SK-N-SH (cell line): ENCODE measurements at regions not wholly inside any gene's neighbourhood (a gene's known extent, or its start where the extent isn't known, plus 50 kb on each side); places are given as distances from the start of the nearest gene placed in this dataset.

Source experiments
- CTCF ChIA-PET: fragments of 300-600, 350-600 bp; formaldehyde crosslinking; extraction: SDS; loops from one replicate; lab custom pipeline; 2021; lab: Yijun Ruan, JAX
- POLR2A ChIA-PET: fragments of 350-600 bp; sonication (Branson Sonifier 250); formaldehyde crosslinking; extraction: SDS; loops from one replicate; lab custom pipeline; 2020; ENCODE audit warnings: antibody characterized with exemption, inconsistent platforms; lab: Yijun Ruan, JAX
- DNase-seq: peaks from one replicate; pipeline ENCODE4 v3.0.0; 2012
- H2AFZ ChIP-seq: fragments of 200-600 bp; sonication (generic); 2 replicates; pipeline ENCODE4 v1.8.1; 2016; ENCODE audit warnings: antibody characterized with exemption, mild to moderate bottlenecking, low read depth
- H3F3A ChIP-seq: fragments of 200-600 bp; sonication (generic); replicated peaks from 2 replicates; pipeline ENCODE3; 2016; ENCODE audit warnings: antibody characterized with exemption, mild to moderate bottlenecking; ENCODE audit not compliant: insufficient read depth
- H3K27ac ChIP-seq, 2 experiments: fragments of 200-500 bp in 1 of 2; fragments of 200-600 bp in 1 of 2; sonication (Bioruptor generic) in 1 of 2; sonication (generic), shearing (Covaris generic) in 1 of 2; 2 replicates each; pipeline versions ENCODE4 v1.5.1 to v1.6.1; 2014 to 2016; ENCODE audit warnings: low read depth in 2 of 2, inconsistent platforms in 1 of 2, low read length in 1 of 2, mild to moderate bottlenecking in 1 of 2, mixed read lengths in 1 of 2
- H3K27me3 ChIP-seq: fragments of 200-600 bp; sonication (generic), shearing (Covaris generic); 2 replicates; pipeline ENCODE4 v1.6.1; 2016; ENCODE audit warnings: mixed run types; ENCODE audit not compliant: insufficient read depth
- H3K36me3 ChIP-seq, 2 experiments: fragments of 200-500 bp in 1 of 2; fragments of 200-600 bp in 1 of 2; sonication (Bioruptor generic) in 1 of 2; sonication (generic) in 1 of 2; replicated peaks in 1 of 2; 2 replicates each; pipeline versions ENCODE3 to v1.5.1; 2014 to 2016; ENCODE audit warnings: low read length in 1 of 2, mild to moderate bottlenecking in 1 of 2; ENCODE audit not compliant: insufficient read depth in 2 of 2, control insufficient read depth in 1 of 2
- H3K4me1 ChIP-seq, 2 experiments: fragments of 200-500 bp in 1 of 2; fragments of 200-600 bp in 1 of 2; sonication (Bioruptor generic) in 1 of 2; sonication (generic), shearing (Covaris generic) in 1 of 2; 2 replicates each; pipeline versions ENCODE4 v1.5.1 to v1.6.1; 2014 to 2016; ENCODE audit warnings: low read depth in 1 of 2, low read length in 1 of 2, mixed run types in 1 of 2; ENCODE audit not compliant: insufficient read depth in 2 of 2, control insufficient read depth in 1 of 2
- H3K4me2 ChIP-seq: fragments of 200-600 bp; sonication (generic), shearing (Covaris generic); 2 replicates; pipeline ENCODE4 v1.6.1; 2017; ENCODE audit warnings: mixed run types
- H3K4me3 ChIP-seq, 2 experiments: fragments of 200-500 bp in 1 of 2; fragments of 200-600 bp in 1 of 2; sonication (Bioruptor generic) in 1 of 2; sonication (generic), shearing (Covaris generic) in 1 of 2; 2 replicates each; pipeline versions ENCODE4 v1.5.1 to v1.8.1; 2014 to 2016; ENCODE audit warnings: low read depth in 2 of 2, inconsistent platforms in 1 of 2, low read length in 1 of 2, mild to moderate bottlenecking in 1 of 2, mixed read lengths in 1 of 2, moderate library complexity in 1 of 2
- H3K79me2 ChIP-seq: fragments of 200-600 bp; sonication (generic); 2 replicates; pipeline ENCODE4 v1.8.1; 2017; ENCODE audit warnings: mild to moderate bottlenecking; ENCODE audit not compliant: insufficient read depth
- H3K9ac ChIP-seq: fragments of 200-600 bp; sonication (generic); 2 replicates; pipeline ENCODE4 v1.6.1; 2017; ENCODE audit warnings: mixed run types
- H3K9me2 ChIP-seq: fragments of 200-600 bp; sonication (generic); 2 replicates; pipeline ENCODE4 v1.6.1; 2017; ENCODE audit warnings: mixed run types
- H3K9me3 ChIP-seq: fragments of 200-600 bp; sonication (generic); 2 replicates; pipeline ENCODE4 v1.6.1; 2017; ENCODE audit warnings: mixed run types, mild to moderate bottlenecking, moderate library complexity
- H4K20me1 ChIP-seq: fragments of 200-600 bp; sonication (generic); 2 replicates; pipeline ENCODE4 v1.6.1; 2017; ENCODE audit warnings: mild to moderate bottlenecking, mixed run types; ENCODE audit not compliant: insufficient read depth
- CHD2 ChIP-seq: fragments of 150-350 bp; IDR thresholded peaks from 2 replicates; pipeline ENCODE4 v1.6.1; 2018; ENCODE audit warnings: low read length; ENCODE audit not compliant: partially characterized antibody
- ELF1 ChIP-seq: IDR thresholded peaks from 2 replicates; pipeline ENCODE4 v1.4.0; 2012
- EZH2phosphoT487 ChIP-seq: fragments of 200-600 bp; sonication (generic); IDR thresholded peaks from 2 replicates; pipeline ENCODE4 v1.6.1; 2017; ENCODE audit warnings: low read depth, mixed run types, mild to moderate bottlenecking, antibody characterized with exemption, moderate library complexity, borderline replicate concordance
- FOSL2 ChIP-seq: IDR thresholded peaks from 2 replicates; pipeline ENCODE4 v1.4.0; 2012; ENCODE audit warnings: low read depth, mild to moderate bottlenecking, moderate library complexity, borderline replicate concordance
- FOXJ3 ChIP-seq: sonication (generic); formaldehyde crosslinking; IDR thresholded peaks from 2 replicates; pipeline ENCODE4 v1.5.1; 2020; ENCODE audit warnings: mild to moderate bottlenecking, missing genetic modification reagents
- FOXM1 ChIP-seq: IDR thresholded peaks from 2 replicates; pipeline ENCODE4 v1.4.0; 2012; ENCODE audit warnings: low read depth, mild to moderate bottlenecking
- GABPA ChIP-seq: IDR thresholded peaks from 2 replicates; pipeline ENCODE4 v1.4.0; 2012; ENCODE audit warnings: low read depth, mild to moderate bottlenecking
- GATA2 ChIP-seq: sonication (generic); formaldehyde crosslinking; IDR thresholded peaks from 2 replicates; pipeline ENCODE4 v1.5.0; 2020; ENCODE audit warnings: mild to moderate bottlenecking, missing genetic modification reagents
- IRF3 ChIP-seq: fragments of 150-350 bp; IDR thresholded peaks from 2 replicates; pipeline ENCODE4 v1.6.1; 2016; ENCODE audit warnings: mild to moderate bottlenecking, low read depth, low read length
- JUND ChIP-seq: IDR thresholded peaks from 2 replicates; pipeline ENCODE4 v1.4.0; 2012
- MAX ChIP-seq: IDR thresholded peaks from 2 replicates; pipeline ENCODE4 v1.4.0; 2012; ENCODE audit warnings: low read depth
- MEF2A ChIP-seq: IDR thresholded peaks from 2 replicates; pipeline ENCODE4 v1.4.0; 2012; ENCODE audit warnings: low read depth, borderline replicate concordance
- MXI1 ChIP-seq: IDR thresholded peaks from 2 replicates; pipeline ENCODE4 v1.6.1; 2012; ENCODE audit warnings: mild to moderate bottlenecking, low read depth, low read length, improper control_type of control experiment
- NFIC ChIP-seq: IDR thresholded peaks from 2 replicates; pipeline ENCODE4 v1.4.0; 2012; ENCODE audit warnings: borderline replicate concordance
- NRF1 ChIP-seq: IDR thresholded peaks from 2 replicates; pipeline ENCODE4 v1.6.1; 2012; ENCODE audit warnings: low read depth, mild to moderate bottlenecking, low read length
- PBX3 ChIP-seq: IDR thresholded peaks from 2 replicates; pipeline ENCODE4; 2012
- POLR2AphosphoS5 ChIP-seq: IDR thresholded peaks from 2 replicates; pipeline ENCODE4 v1.6.1; 2012; ENCODE audit warnings: low read depth, low read length
- RAD21 ChIP-seq: IDR thresholded peaks from 2 replicates; pipeline ENCODE4 v1.6.1; 2012; ENCODE audit warnings: mild to moderate bottlenecking, low read length
- RCOR1 ChIP-seq: fragments of 150-350 bp; IDR thresholded peaks from 2 replicates; pipeline ENCODE4 v1.6.1; 2017; ENCODE audit warnings: antibody characterized with exemption, low read length
- RFX5 ChIP-seq: IDR thresholded peaks from 2 replicates; pipeline ENCODE4 v1.6.1; 2012; ENCODE audit warnings: mild to moderate bottlenecking, improper control_type of control experiment, low read length
- RXRA ChIP-seq: IDR thresholded peaks from 2 replicates; pipeline ENCODE4 v1.4.0; 2012; ENCODE audit warnings: low read depth, mild to moderate bottlenecking, borderline replicate concordance
- SIN3A ChIP-seq: IDR thresholded peaks from 2 replicates; pipeline ENCODE4 v1.6.1; 2012; ENCODE audit warnings: low read depth, mild to moderate bottlenecking, low read length, moderate library complexity, borderline replicate concordance
- SMC3 ChIP-seq: IDR thresholded peaks from 2 replicates; pipeline ENCODE4 v1.6.1; 2012; ENCODE audit warnings: low read depth, low read length, improper control_type of control experiment
- TAF1 ChIP-seq: IDR thresholded peaks from 2 replicates; pipeline ENCODE4 v1.6.1; 2012; ENCODE audit warnings: low read depth, mild to moderate bottlenecking, low read length, moderate library complexity, borderline replicate concordance
- TCF12 ChIP-seq: IDR thresholded peaks from 2 replicates; pipeline ENCODE4 v1.4.0; 2012
- USF1 ChIP-seq: IDR thresholded peaks from 2 replicates; pipeline ENCODE4 v1.4.0; 2012; ENCODE audit warnings: low read depth, borderline replicate concordance
- USF2 ChIP-seq: fragments of 150-350 bp; IDR thresholded peaks from 2 replicates; pipeline ENCODE4 v1.6.1; 2017; ENCODE audit warnings: antibody characterized with exemption, low read length, low read depth, borderline replicate concordance
- YY1 ChIP-seq: IDR thresholded peaks from 2 replicates; pipeline ENCODE4 v1.4.0; 2012; ENCODE audit warnings: low read depth, mild to moderate bottlenecking
- ZBTB33 ChIP-seq: IDR thresholded peaks from 2 replicates; pipeline ENCODE4 v1.4.0; 2012; ENCODE audit warnings: low read depth, borderline replicate concordance
- WGBS: methylation state at CpG from one replicate; pipeline ENCODE4 v1.1.6; 2017; ENCODE audit warnings: low lambda C conversion rate; 5-methylcytosine and 5-hydroxymethylcytosine counted together

GRCh38 chr7:130960208-130960988 is 226.4 kb upstream of the KLF14 start:
- Histone ChIP-seq H3K27ac (peak overlapping the region; percentile 92 to 100), H3K9me2 (no peaks in the 10 kb centered on the region), H3F3A (peaks cover 64% of the 10 kb centered on the region), H2AFZ (no peak overlapping the region), H3K9ac (peak overlapping the region; percentile 92), H4K20me1 (no peaks in the 10 kb centered on the region), H3K79me2 (peaks cover 66% of the 10 kb centered on the region), H3K9me3 (no peaks in the 10 kb centered on the region), H3K4me3 (peak overlapping the region; percentile 43 to 57; a peak in 3 of 4 replicates), H3K27me3 (no peaks in the 10 kb centered on the region), H3K36me3 (peaks cover 2 to 36% of the 10 kb centered on the region in 2 experiments), H3K4me2 (peak overlapping the region; percentile 59), H3K4me1 (peaks cover 4 to 57% of the 10 kb centered on the region in 2 experiments)
- 12% methylated on average over 6 of the region's 6 CpGs for WGBS
- DNase-seq: no peak
- ChIA-PET CTCF (interaction anchor here (0.6 to 3.3 kb wide), 9 partner anchors 10 to 93 kb away, joined by 3 to 18 read pairs (median 3); no protein-coding TSS in a partner anchor), POLR2A (no interaction called here)
- TF ChIP-seq USF1 (peak; percentile 51; the same call in 1 of the 2 replicates), USF2 (no peak), RCOR1 (no peak), ZBTB33 (peak; percentile 86), EZH2phosphoT487 (no peak), FOXJ3 (CRISPR knock-in tag) (no peak), IRF3 (no peak), CHD2 (no peak), MXI1 (no peak), TCF12 (peak; percentile 95), MEF2A (peak; percentile 60; the same call in 1 of the 2 replicates), GABPA (no peak; the same call in 1 of the 2 replicates), RFX5 (no peak), MAX (peak; percentile 91), YY1 (peak; percentile 86; the same call in 1 of the 2 replicates), RXRA (peak; percentile 84), FOXM1 (peak; percentile 90), RAD21 (no peak), POLR2AphosphoS5 (peak; percentile 93), ELF1 (peak; percentile 53; the same call in 1 of the 2 replicates), PBX3 (peak; percentile 93), JUND (peak; percentile 98), GATA2 (CRISPR knock-in tag) (no peak), FOSL2 (peak; percentile 98), SIN3A (peak; percentile 59; the same call in 1 of the 2 replicates), SMC3 (no peak), NRF1 (no peak), TAF1 (peak; percentile 93), NFIC (peak; percentile 86)
